ENCODE measurements at regions not wholly inside any gene's neighbourhood (a gene's known extent, or its start where the extent isn't known, plus 50 kb on each side); places are given as distances from the start of the nearest gene placed in this dataset.

DNA sequence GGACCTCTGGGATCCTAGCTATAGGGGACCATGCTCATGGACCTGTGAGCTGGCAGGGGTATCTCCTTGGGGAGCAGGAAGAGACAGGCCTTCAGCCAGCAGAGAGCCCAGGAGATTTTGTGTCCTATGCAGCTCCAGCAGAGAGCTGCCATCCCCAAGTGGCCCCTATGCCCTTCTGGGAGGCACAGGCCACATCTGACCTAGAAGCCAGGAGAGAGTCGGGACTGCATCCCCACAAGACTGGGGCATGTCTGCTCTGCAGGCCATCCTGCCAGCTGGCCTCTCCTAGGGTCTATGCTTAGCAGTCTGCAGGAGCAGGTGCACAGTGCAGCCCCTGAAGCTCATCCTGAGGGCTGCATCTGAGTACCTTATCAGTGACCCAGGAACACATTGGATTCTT lies 279.5 kb downstream of the KIF2B start:
- no peaks in the 10 kb centered on the region for H3K27me3 ChIP-seq (ENCODE audit: control insufficient read depth in 1 of 2, insufficient read depth in 1 of 2, low read length in 2 of 2)
- no peak overlapping the region for H3K9ac ChIP-seq (ENCODE audit: low read length)
- no peaks in the 10 kb centered on the region for H3K36me3 ChIP-seq (ENCODE audit: control insufficient read depth in 1 of 2, insufficient read depth in 2 of 2, low read depth in 1 of 2, low read length in 2 of 2)
- H3K4me3 ChIP-seq (ENCODE audit: insufficient read depth in 1 of 2, low read depth in 1 of 2, low read length in 2 of 2): no peak overlapping the region
- H3K79me1 ChIP-seq (replicated peaks; ENCODE audit: low read length, poor library complexity, severe bottlenecking): no peaks in the 10 kb centered on the region
- H3K18ac ChIP-seq (ENCODE audit: low read depth in 1 of 2, low read length in 2 of 2): no peak overlapping the region
- H2BK5ac ChIP-seq (ENCODE audit: low read depth, low read length, poor library complexity, severe bottlenecking): no peak overlapping the region
- no peak overlapping the region for H3K27ac ChIP-seq (ENCODE audit: low read length, poor library complexity, severe bottlenecking)
- no peak overlapping the region for H3K4me2 ChIP-seq (ENCODE audit: low read length, poor library complexity, severe bottlenecking)
- no peak overlapping the region for H4K8ac ChIP-seq (ENCODE audit: low read length)
- no peak overlapping the region for H2AFZ ChIP-seq (ENCODE audit: low read depth, low read length)
- H4K91ac ChIP-seq (ENCODE audit: low read length): no peak overlapping the region
- H2AK5ac ChIP-seq (ENCODE audit: low read length, severe bottlenecking): no peak overlapping the region
- WGBS: 69% methylated on average over 1 of the region's 1 CpG
- H2BK120ac ChIP-seq (ENCODE audit: low read depth, low read length): no peak overlapping the region
- no peak for DNase-seq
- H3K9me3 ChIP-seq (ENCODE audit: control insufficient read depth, low read length): peaks cover 43% of the 10 kb centered on the region
- no peak overlapping the region for H2BK15ac ChIP-seq (ENCODE audit: low read depth, poor library complexity, severe bottlenecking)
- H2BK12ac ChIP-seq (ENCODE audit: low read length in 2 of 2): no peak overlapping the region
- no peaks in the 10 kb centered on the region for H3K4me1 ChIP-seq (ENCODE audit: control insufficient read depth, insufficient read depth, low read depth, low read length)
- no peak overlapping the region for H3K4ac ChIP-seq (ENCODE audit: low read depth in 1 of 2, low read length in 2 of 2)
- H3K23ac ChIP-seq (ENCODE audit: low read length in 2 of 2): no peak overlapping the region
- no peak overlapping the region for H3K14ac ChIP-seq (ENCODE audit: low read length in 2 of 2)

GRCh38 chr17:54111576-54111975 lies 288.8 kb downstream of the KIF2B start:
- 0% methylated on average over 1 of the region's 1 CpG for WGBS
- H3K4ac ChIP-seq (ENCODE audit: low read depth in 1 of 2, low read length in 2 of 2): no peak overlapping the region

GRCh38 chr17:54117452-54117851 lies 294.7 kb downstream of the KIF2B start:
- H4K91ac ChIP-seq (ENCODE audit: low read length): no peak overlapping the region
- no peak overlapping the region for H2BK5ac ChIP-seq (ENCODE audit: low read depth, low read length, poor library complexity, severe bottlenecking)
- no peaks in the 10 kb centered on the region for H3K27me3 ChIP-seq (ENCODE audit: control insufficient read depth in 1 of 2, insufficient read depth in 1 of 2, low read length in 2 of 2)
- H4K8ac ChIP-seq (ENCODE audit: low read length): no peak overlapping the region
- H2AK5ac ChIP-seq (ENCODE audit: low read length, severe bottlenecking): no peak overlapping the region
- H3K4me1 ChIP-seq (ENCODE audit: control insufficient read depth, insufficient read depth, low read depth, low read length): no peaks in the 10 kb centered on the region
- H3K18ac ChIP-seq (ENCODE audit: low read depth in 1 of 2, low read length in 2 of 2): no peak overlapping the region
- no peak overlapping the region for H3K4ac ChIP-seq (ENCODE audit: low read depth in 1 of 2, low read length in 2 of 2)
- no peak overlapping the region for H2BK12ac ChIP-seq (ENCODE audit: low read length in 2 of 2)
- no peak overlapping the region for H3K14ac ChIP-seq (ENCODE audit: low read length in 2 of 2)
- no peak overlapping the region for H3K4me2 ChIP-seq (ENCODE audit: low read length, poor library complexity, severe bottlenecking)
- 91% methylated on average over 3 of the region's 3 CpGs for WGBS
- no peak for DNase-seq
- no peak overlapping the region for H3K4me3 ChIP-seq (ENCODE audit: insufficient read depth in 1 of 2, low read depth in 1 of 2, low read length in 2 of 2)
- H3K27ac ChIP-seq (ENCODE audit: low read length, poor library complexity, severe bottlenecking): no peak overlapping the region
- peaks cover 48% of the 10 kb centered on the region for H3K9me3 ChIP-seq (ENCODE audit: control insufficient read depth, low read length)
- H3K9ac ChIP-seq (ENCODE audit: low read length): no peak overlapping the region
- no peak overlapping the region for H2AFZ ChIP-seq (ENCODE audit: low read depth, low read length)
- no peak overlapping the region for H3K23ac ChIP-seq (ENCODE audit: low read length in 2 of 2)
- H2BK120ac ChIP-seq (ENCODE audit: low read depth, low read length): no peak overlapping the region
- H3K79me1 ChIP-seq (replicated peaks; ENCODE audit: low read length, poor library complexity, severe bottlenecking): no peaks in the 10 kb centered on the region
- H3K36me3 ChIP-seq (ENCODE audit: control insufficient read depth in 1 of 2, insufficient read depth in 2 of 2, low read depth in 1 of 2, low read length in 2 of 2): no peaks in the 10 kb centered on the region
- H2BK15ac ChIP-seq (ENCODE audit: low read depth, poor library complexity, severe bottlenecking): no peak overlapping the region

More at GRCh38 chr17:54111576-54111975, 288.8 kb downstream of the KIF2B start:
- H3K18ac ChIP-seq (ENCODE audit: low read depth in 1 of 2, low read length in 2 of 2): no peak overlapping the region
- no peak overlapping the region for H2AK5ac ChIP-seq (ENCODE audit: low read length, severe bottlenecking)
- H2BK15ac ChIP-seq (ENCODE audit: low read depth, poor library complexity, severe bottlenecking): no peak overlapping the region
- no peak for DNase-seq
- no peaks in the 10 kb centered on the region for H3K79me1 ChIP-seq (replicated peaks; ENCODE audit: low read length, poor library complexity, severe bottlenecking)
- no peak overlapping the region for H4K8ac ChIP-seq (ENCODE audit: low read length)
- no peak overlapping the region for H3K27ac ChIP-seq (ENCODE audit: low read length, poor library complexity, severe bottlenecking)
- H3K14ac ChIP-seq (ENCODE audit: low read length in 2 of 2): no peak overlapping the region
- H3K23ac ChIP-seq (ENCODE audit: low read length in 2 of 2): no peak overlapping the region
- H2BK120ac ChIP-seq (ENCODE audit: low read depth, low read length): no peak overlapping the region
- H2AFZ ChIP-seq (ENCODE audit: low read depth, low read length): no peak overlapping the region
- H3K27me3 ChIP-seq (ENCODE audit: control insufficient read depth in 1 of 2, insufficient read depth in 1 of 2, low read length in 2 of 2): no peaks in the 10 kb centered on the region
- H3K9me3 ChIP-seq (ENCODE audit: control insufficient read depth, low read length): peaks cover 29% of the 10 kb centered on the region
- no peak overlapping the region for H3K4me2 ChIP-seq (ENCODE audit: low read length, poor library complexity, severe bottlenecking)
- H2BK5ac ChIP-seq (ENCODE audit: low read depth, low read length, poor library complexity, severe bottlenecking): no peak overlapping the region
- H2BK12ac ChIP-seq (ENCODE audit: low read length in 2 of 2): no peak overlapping the region
- H3K36me3 ChIP-seq (ENCODE audit: control insufficient read depth in 1 of 2, insufficient read depth in 2 of 2, low read depth in 1 of 2, low read length in 2 of 2): no peaks in the 10 kb centered on the region
- H3K4me1 ChIP-seq (ENCODE audit: control insufficient read depth, insufficient read depth, low read depth, low read length): no peaks in the 10 kb centered on the region
- H4K91ac ChIP-seq (ENCODE audit: low read length): no peak overlapping the region
- H3K4me3 ChIP-seq (ENCODE audit: insufficient read depth in 1 of 2, low read depth in 1 of 2, low read length in 2 of 2): no peak overlapping the region
- H3K9ac ChIP-seq (ENCODE audit: low read length): no peak overlapping the region

- no peak overlapping the region for H3K4me2 ChIP-seq (ENCODE audit: low read length, poor library complexity, severe bottlenecking)
- no peak overlapping the region for H3K4me3 ChIP-seq (ENCODE audit: insufficient read depth in 1 of 2, low read depth in 1 of 2, low read length in 2 of 2)
- no peak overlapping the region for H2AFZ ChIP-seq (ENCODE audit: low read depth, low read length)
- H2BK120ac ChIP-seq (ENCODE audit: low read depth, low read length): no peak overlapping the region
- no peak overlapping the region for H2AK5ac ChIP-seq (ENCODE audit: low read length, severe bottlenecking)
- no peak for DNase-seq
- WGBS: no CpG with 5 or more reads among the region's 1 CpG
- H3K27ac ChIP-seq (ENCODE audit: low read length, poor library complexity, severe bottlenecking): no peak overlapping the region
- H3K4me1 ChIP-seq (ENCODE audit: control insufficient read depth, insufficient read depth, low read depth, low read length): no peaks in the 10 kb centered on the region
- peaks cover 17% of the 10 kb centered on the region for H3K9me3 ChIP-seq (ENCODE audit: control insufficient read depth, low read length)
- no peak overlapping the region for H4K8ac ChIP-seq (ENCODE audit: low read length)
- H3K9ac ChIP-seq (ENCODE audit: low read length): no peak overlapping the region
- no peak overlapping the region for H4K91ac ChIP-seq (ENCODE audit: low read length)
- no peak overlapping the region for H2BK5ac ChIP-seq (ENCODE audit: low read depth, low read length, poor library complexity, severe bottlenecking)
- no peak overlapping the region for H2BK15ac ChIP-seq (ENCODE audit: low read depth, poor library complexity, severe bottlenecking)
- no peaks in the 10 kb centered on the region for H3K36me3 ChIP-seq (ENCODE audit: control insufficient read depth in 1 of 2, insufficient read depth in 2 of 2, low read depth in 1 of 2, low read length in 2 of 2)
- H3K4ac ChIP-seq (ENCODE audit: low read depth in 1 of 2, low read length in 2 of 2): no peak overlapping the region
- no peak overlapping the region for H3K23ac ChIP-seq (ENCODE audit: low read length in 2 of 2)
- H2BK12ac ChIP-seq (ENCODE audit: low read length in 2 of 2): no peak overlapping the region
- H3K14ac ChIP-seq (ENCODE audit: low read length in 2 of 2): no peak overlapping the region
- no peaks in the 10 kb centered on the region for H3K27me3 ChIP-seq (ENCODE audit: control insufficient read depth in 1 of 2, insufficient read depth in 1 of 2, low read length in 2 of 2)
- H3K79me1 ChIP-seq (replicated peaks; ENCODE audit: low read length, poor library complexity, severe bottlenecking): no peaks in the 10 kb centered on the region
- H3K18ac ChIP-seq (ENCODE audit: low read depth in 1 of 2, low read length in 2 of 2): no peak overlapping the region
These were observed 301.7 kb downstream of the KIF2B start for GRCh38 chr17:54124456-54124855.
